Mesenchymal stem cell (in vitro differentiated cells and primary cell): ENCODE measurements at regions not wholly inside any gene's neighbourhood (a gene's known extent, or its start where the extent isn't known, plus 50 kb on each side); places are given as distances from the start of the nearest gene placed in this dataset.

Source experiments
- DNase-seq: peaks from one replicate; pipeline ENCODE4 v3.0.0-alpha.2; 2013
- H2AFZ ChIP-seq: one replicate; pipeline ENCODE4 v1.6.1; 2013; ENCODE audit warnings: low read depth, mild to moderate bottlenecking, control low read depth, inconsistent platforms, low read length, moderate library complexity
- H2AK5ac ChIP-seq: 2 replicates; pipeline ENCODE4 v1.6.1; 2013; ENCODE audit warnings: low read length, moderate library complexity, mild to moderate bottlenecking, inconsistent platforms; ENCODE audit not compliant: severe bottlenecking
- H2BK120ac ChIP-seq: one replicate; pipeline ENCODE4 v1.6.1; 2013; ENCODE audit warnings: low read depth, mild to moderate bottlenecking, inconsistent platforms, low read length, moderate library complexity
- H2BK12ac ChIP-seq, 2 experiments: one replicate each; pipeline ENCODE4 v1.6.1; 2013; ENCODE audit warnings: inconsistent platforms in 2 of 2, low read length in 2 of 2, mild to moderate bottlenecking in 2 of 2, moderate library complexity in 2 of 2, control low read depth in 1 of 2
- H2BK15ac ChIP-seq: one replicate; pipeline ENCODE4 v1.6.1; 2013; ENCODE audit warnings: mild to moderate bottlenecking, low read depth, inconsistent platforms; ENCODE audit not compliant: poor library complexity, severe bottlenecking
- H2BK5ac ChIP-seq: 2 replicates; pipeline ENCODE4 v1.6.1; 2013; ENCODE audit warnings: low read depth, mild to moderate bottlenecking, low read length, control low read depth, inconsistent platforms; ENCODE audit not compliant: poor library complexity, severe bottlenecking
- H3K14ac ChIP-seq, 2 experiments: one replicate each; pipeline ENCODE4 v1.6.1; 2013; ENCODE audit warnings: inconsistent platforms in 2 of 2, low read length in 2 of 2, control low read depth in 1 of 2, mild to moderate bottlenecking in 1 of 2, moderate library complexity in 1 of 2
- H3K18ac ChIP-seq, 2 experiments: one replicate each; pipeline ENCODE4 v1.6.1; 2013; ENCODE audit warnings: inconsistent platforms in 2 of 2, low read length in 2 of 2, control low read depth in 1 of 2, low read depth in 1 of 2, mild to moderate bottlenecking in 1 of 2
- H3K23ac ChIP-seq, 2 experiments: one replicate each; pipeline ENCODE4 v1.6.1; 2013; ENCODE audit warnings: inconsistent platforms in 2 of 2, low read length in 2 of 2, mild to moderate bottlenecking in 2 of 2, moderate library complexity in 2 of 2, control low read depth in 1 of 2
- H3K27ac ChIP-seq: 2 replicates; pipeline ENCODE4 v1.5.1; 2013; ENCODE audit warnings: mild to moderate bottlenecking, moderate library complexity, low read length, control low read depth, inconsistent platforms; ENCODE audit not compliant: poor library complexity, severe bottlenecking
- H3K27me3 ChIP-seq, 2 experiments: 2 replicates each; pipeline versions ENCODE4 v1.6.1 to v1.7.0; 2013; ENCODE audit warnings: low read length in 2 of 2, mild to moderate bottlenecking in 2 of 2, moderate library complexity in 2 of 2, control low read depth in 1 of 2, inconsistent platforms in 1 of 2; ENCODE audit not compliant: control insufficient read depth in 1 of 2, insufficient read depth in 1 of 2
- H3K36me3 ChIP-seq, 2 experiments: 2 replicates each; pipeline versions ENCODE4 v1.6.1 to v1.7.0; 2013; ENCODE audit warnings: low read length in 2 of 2, control low read depth in 1 of 2, inconsistent platforms in 1 of 2, low read depth in 1 of 2, mild to moderate bottlenecking in 1 of 2; ENCODE audit not compliant: insufficient read depth in 2 of 2, control insufficient read depth in 1 of 2
- H3K4ac ChIP-seq, 2 experiments: one replicate each; pipeline ENCODE4 v1.6.1; 2013; ENCODE audit warnings: inconsistent platforms in 2 of 2, low read length in 2 of 2, mild to moderate bottlenecking in 2 of 2, moderate library complexity in 2 of 2, control low read depth in 1 of 2, low read depth in 1 of 2
- H3K4me1 ChIP-seq: 2 replicates; pipeline ENCODE4 v1.6.1; 2013; ENCODE audit warnings: low read depth, low read length, control low read depth; ENCODE audit not compliant: control insufficient read depth, insufficient read depth
- H3K4me2 ChIP-seq: 2 replicates; pipeline ENCODE4 v1.6.1; 2013; ENCODE audit warnings: low read length, mild to moderate bottlenecking, inconsistent platforms; ENCODE audit not compliant: poor library complexity, severe bottlenecking
- H3K4me3 ChIP-seq, 2 experiments: 2 replicates each; pipeline versions ENCODE4 v1.5.1 to v1.7.0; 2013; ENCODE audit warnings: low read length in 2 of 2, mild to moderate bottlenecking in 2 of 2, control low read depth in 1 of 2, low read depth in 1 of 2; ENCODE audit not compliant: insufficient read depth in 1 of 2
- H3K79me1 ChIP-seq: replicated peaks from 2 replicates; pipeline ENCODE4 v1.6.1; 2013; ENCODE audit warnings: mild to moderate bottlenecking, control low read depth, low read length, inconsistent platforms; ENCODE audit not compliant: poor library complexity, severe bottlenecking
- H3K9ac ChIP-seq: 2 replicates; pipeline ENCODE4 v1.7.0; 2013; ENCODE audit warnings: mild to moderate bottlenecking, low read length, moderate library complexity
- H3K9me3 ChIP-seq: 2 replicates; pipeline ENCODE4 v1.7.0; 2013; ENCODE audit warnings: mild to moderate bottlenecking, low read length; ENCODE audit not compliant: control insufficient read depth
- H4K8ac ChIP-seq: one replicate; pipeline ENCODE4 v1.6.1; 2013; ENCODE audit warnings: inconsistent platforms, mild to moderate bottlenecking, low read length, moderate library complexity
- H4K91ac ChIP-seq: one replicate; pipeline ENCODE4 v1.6.1; 2013; ENCODE audit warnings: mild to moderate bottlenecking, low read length, inconsistent platforms
- WGBS: methylation state at CpG from one replicate; pipeline ENCODE4 v1.1.7; 2013; ENCODE audit warnings: mixed read lengths; 5-methylcytosine and 5-hydroxymethylcytosine counted together

DNA sequence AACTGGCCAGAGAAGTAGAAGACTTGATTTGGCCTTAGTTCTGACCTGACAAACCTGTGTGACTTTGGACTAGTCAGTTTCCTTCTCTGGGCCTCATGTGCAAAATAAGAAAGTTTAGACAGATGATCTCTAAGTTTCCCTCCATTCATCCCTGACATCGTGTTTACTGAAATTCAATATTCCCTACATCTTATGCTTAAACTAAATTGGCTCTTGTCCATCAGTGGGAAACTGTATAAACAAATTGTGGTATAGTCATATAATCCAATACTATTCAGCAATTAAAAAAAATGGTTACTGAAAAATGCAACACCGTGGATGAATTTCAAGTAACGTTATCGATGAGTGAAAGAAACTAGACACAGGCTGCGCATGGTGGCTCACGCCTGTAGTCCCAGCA is 64.4 kb upstream of the HRH1 start:
- DNase-seq: no peak
- WGBS: 88% methylated on average over 6 of the region's 6 CpGs
- H2BK5ac ChIP-seq: no peak overlapping the region
- no peaks in the 10 kb centered on the region for H3K9me3 ChIP-seq
- H3K9ac ChIP-seq: no peak overlapping the region
- H3K27me3 ChIP-seq: no peaks in the 10 kb centered on the region
- H4K8ac ChIP-seq: no peak overlapping the region
- no peak overlapping the region for H2AK5ac ChIP-seq
- no peaks in the 10 kb centered on the region for H3K79me1 ChIP-seq
- no peak overlapping the region for H2BK12ac ChIP-seq
- no peak overlapping the region for H3K4me2 ChIP-seq
- no peak overlapping the region for H3K27ac ChIP-seq
- no peak overlapping the region for H4K91ac ChIP-seq
- no peak overlapping the region for H2AFZ ChIP-seq
- no peak overlapping the region for H3K14ac ChIP-seq
- H2BK15ac ChIP-seq: no peak overlapping the region
- H3K36me3 ChIP-seq: no peaks in the 10 kb centered on the region
- H3K4me1 ChIP-seq: peaks cover 3% of the 10 kb centered on the region
- H3K4ac ChIP-seq: no peak overlapping the region
- no peak overlapping the region for H2BK120ac ChIP-seq
- no peak overlapping the region for H3K23ac ChIP-seq
- H3K18ac ChIP-seq: no peak overlapping the region
- no peak overlapping the region for H3K4me3 ChIP-seq

GRCh38 chr3:11090551-11090950 is 63.7 kb upstream of the HRH1 start:
- Histone ChIP-seq H3K79me1 (no peaks in the 10 kb centered on the region), H2AK5ac (no peak overlapping the region), H3K4me1 (peaks cover 7% of the 10 kb centered on the region), H3K14ac (no peak overlapping the region), H3K9me3 (no peaks in the 10 kb centered on the region), H2AFZ (no peak overlapping the region), H2BK12ac (no peak overlapping the region), H3K4ac (no peak overlapping the region), H2BK120ac (no peak overlapping the region), H2BK15ac (no peak overlapping the region), H2BK5ac (no peak overlapping the region), H4K91ac (no peak overlapping the region), H3K27me3 (no peaks in the 10 kb centered on the region), H3K27ac (no peak overlapping the region), H3K36me3 (no peaks in the 10 kb centered on the region), H3K4me2 (no peak overlapping the region), H4K8ac (no peak overlapping the region), H3K9ac (no peak overlapping the region), H3K18ac (no peak overlapping the region), H3K4me3 (no peak overlapping the region), H3K23ac (no peak overlapping the region)
- no CpG with 5 or more reads among the region's 1 CpG for WGBS
- DNase-seq: no peak

DNA sequence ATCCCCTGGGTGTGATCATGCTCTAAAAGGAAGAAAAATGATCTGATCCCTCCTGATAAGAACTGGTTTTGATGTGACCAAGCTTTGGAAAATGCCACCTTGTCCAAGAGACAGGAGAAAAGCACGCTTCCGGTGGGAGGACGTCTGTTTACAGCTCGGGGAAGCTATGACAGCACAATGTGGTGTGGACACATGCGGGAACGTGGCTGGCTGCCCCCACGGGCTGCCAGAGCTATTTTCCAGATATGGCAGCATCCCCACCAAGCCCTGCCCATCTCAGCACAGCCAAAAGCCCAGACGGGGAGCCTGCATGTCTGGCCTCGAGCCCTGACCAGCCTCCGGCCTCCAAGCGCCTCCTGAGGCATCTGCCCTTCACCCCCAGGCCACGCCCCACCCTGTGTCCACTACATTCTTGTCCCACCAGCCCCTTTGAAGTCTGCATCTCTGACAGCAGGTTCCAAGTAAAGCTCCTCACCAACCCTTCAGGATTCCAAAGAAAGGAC is 63.2 kb upstream of the HRH1 start:
- H2AK5ac ChIP-seq: no peak overlapping the region
- no peaks in the 10 kb centered on the region for H3K36me3 ChIP-seq
- no peak overlapping the region for H4K8ac ChIP-seq
- no peak overlapping the region for H3K4ac ChIP-seq
- no peaks in the 10 kb centered on the region for H3K27me3 ChIP-seq
- no peak for DNase-seq
- no peak overlapping the region for H4K91ac ChIP-seq
- no peak overlapping the region for H2AFZ ChIP-seq
- no peak overlapping the region for H3K4me3 ChIP-seq
- no peaks in the 10 kb centered on the region for H3K79me1 ChIP-seq
- no peak overlapping the region for H2BK12ac ChIP-seq
- H3K14ac ChIP-seq: no peak overlapping the region
- 81% methylated on average over 12 of the region's 12 CpGs for WGBS
- peak overlapping the region; percentile 30 for H3K9ac ChIP-seq
- no peak overlapping the region for H2BK5ac ChIP-seq
- no peak overlapping the region for H3K27ac ChIP-seq
- no peak overlapping the region for H2BK120ac ChIP-seq
- H3K9me3 ChIP-seq: no peaks in the 10 kb centered on the region
- H3K4me2 ChIP-seq: no peak overlapping the region
- H3K23ac ChIP-seq: no peak overlapping the region
- H3K4me1 ChIP-seq: peaks cover 11% of the 10 kb centered on the region
- H3K18ac ChIP-seq: no peak overlapping the region
- H2BK15ac ChIP-seq: no peak overlapping the region

DNA sequence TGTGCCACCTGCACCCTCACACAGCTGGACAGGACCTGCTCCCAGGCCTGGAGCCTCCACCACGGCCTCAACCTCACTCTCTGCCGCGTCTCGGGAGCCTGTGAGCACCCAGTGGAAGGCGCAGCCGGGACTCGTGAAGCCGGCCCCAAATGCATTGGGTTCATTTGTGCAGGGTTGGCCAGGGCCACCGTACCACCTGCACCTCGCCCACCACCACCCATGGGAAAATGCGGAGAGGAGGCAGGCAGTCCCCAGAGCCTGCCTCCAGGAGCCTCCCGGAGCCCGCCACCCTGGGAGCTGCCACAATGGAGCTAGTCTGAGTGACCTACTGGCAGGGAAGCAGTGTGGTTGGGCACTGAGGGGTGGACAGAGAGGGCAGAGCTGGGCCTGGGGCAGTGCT is 62.5 kb upstream of the HRH1 start:
- H3K14ac ChIP-seq: no peak overlapping the region
- 79% methylated on average over 13 of the region's 13 CpGs for whole genome bisulfite sequencing

More for the DNA sequence above, 62.5 kb upstream of the HRH1 start:
- H4K91ac ChIP-seq: no peak overlapping the region
- no peak overlapping the region for H3K9ac ChIP-seq
- no peak overlapping the region for H2AK5ac ChIP-seq
- no peak overlapping the region for H3K4me2 ChIP-seq
- no peak overlapping the region for H2BK120ac ChIP-seq
- H3K23ac ChIP-seq: no peak overlapping the region
- H3K18ac ChIP-seq: no peak overlapping the region
- no peaks in the 10 kb centered on the region for H3K36me3 ChIP-seq
- H2BK15ac ChIP-seq: no peak overlapping the region
- peaks cover 12% of the 10 kb centered on the region for H3K4me1 ChIP-seq
- H3K27ac ChIP-seq: no peak overlapping the region
- H3K4ac ChIP-seq: no peak overlapping the region
- no peak overlapping the region for H2BK5ac ChIP-seq
- no peak overlapping the region for H4K8ac ChIP-seq
- no peak overlapping the region for H2BK12ac ChIP-seq
- H3K9me3 ChIP-seq: no peaks in the 10 kb centered on the region
- DNase-seq: no peak
- H3K27me3 ChIP-seq: no peaks in the 10 kb centered on the region
- no peak overlapping the region for H3K4me3 ChIP-seq
- no peak overlapping the region for H2AFZ ChIP-seq
- H3K79me1 ChIP-seq: no peaks in the 10 kb centered on the region
